ENCODE measurements at regions not wholly inside any gene's neighbourhood (a gene's known extent, or its start where the extent isn't known, plus 50 kb on each side); places are given as distances from the start of the nearest gene placed in this dataset.

- no peak for TF ChIP-seq CTBP1 (IDR thresholded peaks at IDR 0.05; ENCODE audit: borderline replicate concordance)
- no peak for TF ChIP-seq BHLHE40 (IDR thresholded peaks at IDR 0.05; ENCODE audit: borderline replicate concordance)
- TF ChIP-seq LEF1 (IDR thresholded peaks at IDR 0.05; ENCODE audit: borderline replicate concordance) = no peak
- no peak for TF ChIP-seq ELF4 (IDR thresholded peaks at IDR 0.05)
- POLR2A ChIA-PET = no interaction called here
- CTCF ChIA-PET = no interaction called here
- DNase-seq (ENCODE audit: extremely low spot score) = no peak
These were observed 114.3 kb upstream of the PLPPR1 start for GRCh38 chr9:100914266-100914665.

- no peak for TF ChIP-seq L3MBTL2 (conservative IDR thresholded peaks at IDR 0.05)
- no peak for TF ChIP-seq FOXA1 (IDR thresholded peaks at IDR 0.05)
- TF ChIP-seq CTBP1 (IDR thresholded peaks at IDR 0.05; ENCODE audit: borderline replicate concordance) = no peak
- TF ChIP-seq ELF4 (IDR thresholded peaks at IDR 0.05) = no peak
- TF ChIP-seq TARDBP (IDR thresholded peaks at IDR 0.05) = no peak
- no peak for TF ChIP-seq NFRKB (IDR thresholded peaks at IDR 0.05)
- TF ChIP-seq FOXK2 (IDR thresholded peaks at IDR 0.05) = no peak
- no peak for TF ChIP-seq LEF1 (IDR thresholded peaks at IDR 0.05; ENCODE audit: borderline replicate concordance)
- no peak for TF ChIP-seq FOXM1 (IDR thresholded peaks at IDR 0.05; ENCODE audit: borderline replicate concordance)
- no peak for TF ChIP-seq HDGF (IDR thresholded peaks at IDR 0.05; ENCODE audit: borderline replicate concordance)
- no peak for TF ChIP-seq ARNT (IDR thresholded peaks at IDR 0.05)
- no peak for TF ChIP-seq SUZ12 (IDR thresholded peaks at IDR 0.05)
- no peak for TF ChIP-seq ZNF384 (IDR thresholded peaks at IDR 0.05)
- TF ChIP-seq SP1 (IDR thresholded peaks at IDR 0.05) = no peak
- CTCF ChIA-PET = no interaction called here
- DNase-seq (ENCODE audit: extremely low spot score) = no peak
- POLR2A ChIA-PET = no interaction called here
These were observed 109.0 kb upstream of the PLPPR1 start for GRCh38 chr9:100919506-100919905.

- ChIA-PET CTCF (no interaction called here), POLR2A (no interaction called here)
- no peak for TF ChIP-seq NFRKB (IDR thresholded peaks at IDR 0.05)
- no peak for TF ChIP-seq HDGF (IDR thresholded peaks at IDR 0.05; ENCODE audit: borderline replicate concordance)
- TF ChIP-seq L3MBTL2 (conservative IDR thresholded peaks at IDR 0.05) = no peak
- TF ChIP-seq TARDBP (IDR thresholded peaks at IDR 0.05) = no peak
- no peak for TF ChIP-seq SUZ12 (IDR thresholded peaks at IDR 0.05)
- TF ChIP-seq FOXA1 (IDR thresholded peaks at IDR 0.05) = no peak
- no peak for TF ChIP-seq FOXK2 (IDR thresholded peaks at IDR 0.05)
- no peak for TF ChIP-seq ARNT (IDR thresholded peaks at IDR 0.05)
- no peak for TF ChIP-seq ELF4 (IDR thresholded peaks at IDR 0.05)
- TF ChIP-seq SP1 (IDR thresholded peaks at IDR 0.05) = no peak
- TF ChIP-seq LEF1 (IDR thresholded peaks at IDR 0.05; ENCODE audit: borderline replicate concordance) = no peak
- TF ChIP-seq CTBP1 (IDR thresholded peaks at IDR 0.05; ENCODE audit: borderline replicate concordance) = no peak
- DNase-seq (ENCODE audit: extremely low spot score) = no peak
These were observed 102.2 kb upstream of the PLPPR1 start for GRCh38 chr9:100926366-100926765.

- ChIA-PET POLR2A (no interaction called here), CTCF (no interaction called here)
- TF ChIP-seq FOXA1 (IDR thresholded peaks at IDR 0.05) (no peak), SUZ12 (IDR thresholded peaks at IDR 0.05) (no peak), SP1 (IDR thresholded peaks at IDR 0.05) (no peak), FOXM1 (IDR thresholded peaks at IDR 0.05; ENCODE audit: borderline replicate concordance) (no peak), ELF4 (IDR thresholded peaks at IDR 0.05) (no peak), LEF1 (IDR thresholded peaks at IDR 0.05; ENCODE audit: borderline replicate concordance) (no peak), PKNOX1 (IDR thresholded peaks at IDR 0.05) (no peak), BHLHE40 (IDR thresholded peaks at IDR 0.05; ENCODE audit: borderline replicate concordance) (no peak), ZNF384 (IDR thresholded peaks at IDR 0.05) (no peak), L3MBTL2 (conservative IDR thresholded peaks at IDR 0.05) (no peak), CTBP1 (IDR thresholded peaks at IDR 0.05; ENCODE audit: borderline replicate concordance) (no peak), FOXK2 (IDR thresholded peaks at IDR 0.05) (no peak), NFRKB (IDR thresholded peaks at IDR 0.05) (no peak), ARNT (IDR thresholded peaks at IDR 0.05) (no peak), HDGF (IDR thresholded peaks at IDR 0.05; ENCODE audit: borderline replicate concordance) (no peak), TARDBP (IDR thresholded peaks at IDR 0.05) (no peak)
- DNase-seq (ENCODE audit: extremely low spot score) = no peak
These were observed 100.8 kb upstream of the PLPPR1 start for GRCh38 chr9:100927763-100928162.

GRCh38 chr9:100933656-100934055 lies 94.9 kb upstream of the PLPPR1 start:
- ChIA-PET POLR2A (no interaction called here), CTCF (interaction anchor here (0.6 kb wide), 1 partner anchor 167 kb away, joined by 3 read pairs; no protein-coding TSS in a partner anchor)
- no peak for DNase-seq (ENCODE audit: extremely low spot score)
- TF ChIP-seq ARNT (IDR thresholded peaks at IDR 0.05) (no peak), ZNF384 (IDR thresholded peaks at IDR 0.05) (no peak), FOXM1 (IDR thresholded peaks at IDR 0.05; ENCODE audit: borderline replicate concordance) (no peak), BHLHE40 (IDR thresholded peaks at IDR 0.05; ENCODE audit: borderline replicate concordance) (no peak), NFRKB (IDR thresholded peaks at IDR 0.05) (no peak), FOXK2 (IDR thresholded peaks at IDR 0.05) (no peak), L3MBTL2 (conservative IDR thresholded peaks at IDR 0.05) (no peak), LEF1 (IDR thresholded peaks at IDR 0.05; ENCODE audit: borderline replicate concordance) (no peak), HDGF (IDR thresholded peaks at IDR 0.05; ENCODE audit: borderline replicate concordance) (no peak)

- no peak for DNase-seq (ENCODE audit: extremely low spot score)
These were observed 91.1 kb upstream of the PLPPR1 start for GRCh38 chr9:100937382-100937781.

GRCh38 chr9:100938507-100938906 lies 90.0 kb upstream of the PLPPR1 start:
- TF ChIP-seq PKNOX1 (IDR thresholded peaks at IDR 0.05) (no peak), SUZ12 (IDR thresholded peaks at IDR 0.05) (no peak), TARDBP (IDR thresholded peaks at IDR 0.05) (no peak), FOXA1 (IDR thresholded peaks at IDR 0.05) (no peak), NFRKB (IDR thresholded peaks at IDR 0.05) (no peak), L3MBTL2 (conservative IDR thresholded peaks at IDR 0.05) (no peak), HDGF (IDR thresholded peaks at IDR 0.05; ENCODE audit: borderline replicate concordance) (no peak), ARNT (IDR thresholded peaks at IDR 0.05) (no peak), SP1 (IDR thresholded peaks at IDR 0.05) (no peak), BHLHE40 (IDR thresholded peaks at IDR 0.05; ENCODE audit: borderline replicate concordance) (no peak), FOXK2 (IDR thresholded peaks at IDR 0.05) (no peak), ZNF384 (IDR thresholded peaks at IDR 0.05) (no peak), FOXM1 (IDR thresholded peaks at IDR 0.05; ENCODE audit: borderline replicate concordance) (no peak)
- ChIA-PET POLR2A (no interaction called here), CTCF (no interaction called here)

More at GRCh38 chr9:100937382-100937781, 91.1 kb upstream of the PLPPR1 start:
- CTCF ChIA-PET = no interaction called here
- POLR2A ChIA-PET = no interaction called here
- TF ChIP-seq L3MBTL2 (conservative IDR thresholded peaks at IDR 0.05) = no peak
- no peak for TF ChIP-seq NFRKB (IDR thresholded peaks at IDR 0.05)
- no peak for TF ChIP-seq HDGF (IDR thresholded peaks at IDR 0.05; ENCODE audit: borderline replicate concordance)
- no peak for TF ChIP-seq LEF1 (IDR thresholded peaks at IDR 0.05; ENCODE audit: borderline replicate concordance)

More at GRCh38 chr9:100938507-100938906, 90.0 kb upstream of the PLPPR1 start:
- no peak for DNase-seq (ENCODE audit: extremely low spot score)
